IMR-90 (cell line): ENCODE measurements at regions not wholly inside any gene's neighbourhood (a gene's known extent, or its start where the extent isn't known, plus 50 kb on each side); places are given as distances from the start of the nearest gene placed in this dataset.

Experiments
- CTCF ChIP-seq: conservative IDR thresholded peaks from 2 replicates; pipeline ENCODE4 v1.5.1; 2012; ENCODE audit warnings: mild to moderate bottlenecking, low read depth, low read length, improper control_type of control experiment
- FOS ChIP-seq: fragments of 150-350 bp; IDR thresholded peaks from 2 replicates; pipeline ENCODE4 v1.6.1; 2016; ENCODE audit warnings: low read depth, low read length
- MAZ ChIP-seq: IDR thresholded peaks from 2 replicates; pipeline ENCODE4 v1.6.1; 2012; ENCODE audit warnings: low read depth, mild to moderate bottlenecking, low read length, improper control_type of control experiment, moderate library complexity, borderline replicate concordance
- POLR2A ChIP-seq: IDR thresholded peaks from 2 replicates; pipeline ENCODE4 v1.6.1; 2012; ENCODE audit warnings: mild to moderate bottlenecking, low read depth, low read length
- RAD21 ChIP-seq: IDR thresholded peaks from 2 replicates; pipeline ENCODE4 v1.6.1; 2012; ENCODE audit warnings: low read length, improper control_type of control experiment

GRCh38 chr20:39277185-39277584 is 315.0 kb downstream of the DHX35 start:
- no peak for TF ChIP-seq FOS
- no peak for TF ChIP-seq MAZ
- no peak for TF ChIP-seq CTCF
- no peak for TF ChIP-seq RAD21
- no peak for TF ChIP-seq POLR2A
